Vagina (tissue), 2 donors: ENCODE measurements at regions not wholly inside any gene's neighbourhood (a gene's known extent, or its start where the extent isn't known, plus 50 kb on each side); places are given as distances from the start of the nearest gene placed in this dataset.

Experiments used
- DNase-seq, 2 donors: peaks; one replicate each; pipeline ENCODE4 v3.0.0-alpha.2; 2017; ENCODE audit errors: extremely low spot score in 2 of 2
- H3K27ac ChIP-seq: fragments of 200-600 bp; sonication (generic); one replicate; pipeline ENCODE4 v1.5.1; 2019
- H3K27me3 ChIP-seq: fragments of 200-600 bp; sonication (generic); one replicate; pipeline ENCODE4 v1.5.1; 2019
- H3K36me3 ChIP-seq, 2 donors: fragments of 200-600 bp; sonication (generic); one replicate each; pipeline ENCODE4 v1.5.1; 2017 to 2019
- H3K4me1 ChIP-seq: fragments of 200-600 bp; sonication (generic); one replicate; pipeline ENCODE4 v1.5.1; 2019
- H3K4me3 ChIP-seq, 2 donors: fragments of 200-600 bp; sonication (generic); 1 replicate in 1 of 2; 2 replicates in 1 of 2; pipeline ENCODE4 v1.5.1; 2016 to 2019
- H3K9me3 ChIP-seq: fragments of 200-600 bp; sonication (generic); one replicate; pipeline ENCODE4 v1.5.1; 2019
- POLR2A ChIP-seq, 2 donors: fragments of 450-650 bp; IDR thresholded peaks; one replicate each; pipeline ENCODE4 v1.6.1; 2017; ENCODE audit warnings: antibody characterized with exemption in 2 of 2, mild to moderate bottlenecking in 2 of 2, moderate library complexity in 2 of 2
- POLR2AphosphoS5 ChIP-seq, 2 donors: sonication (generic); formaldehyde crosslinking; IDR thresholded peaks; one replicate each; pipeline ENCODE4 v1.9.0; 2017; ENCODE audit warnings: antibody characterized with exemption in 2 of 2, mild to moderate bottlenecking in 2 of 2, low read depth in 1 of 2; ENCODE audit not compliant: insufficient read depth in 1 of 2
- intact Hi-C: fragments of 100-400 bp; cut with DNase I; formaldehyde crosslinking; loops from one replicate; pipeline ENCODE4 v1.15.1; 2023
- TF ChIP-seq, protein P1 (sequence below), 3 experiments: fragments of 450-650 bp in 2 of 3; fragments of 200-600 bp in 1 of 3; sonication (generic) in 1 of 3; IDR thresholded peaks; one replicate each; pipeline ENCODE4 v1.5.1; 2017 to 2019; ENCODE audit warnings: antibody characterized with exemption in 3 of 3, mild to moderate bottlenecking in 2 of 3, moderate library complexity in 2 of 3

DNA sequence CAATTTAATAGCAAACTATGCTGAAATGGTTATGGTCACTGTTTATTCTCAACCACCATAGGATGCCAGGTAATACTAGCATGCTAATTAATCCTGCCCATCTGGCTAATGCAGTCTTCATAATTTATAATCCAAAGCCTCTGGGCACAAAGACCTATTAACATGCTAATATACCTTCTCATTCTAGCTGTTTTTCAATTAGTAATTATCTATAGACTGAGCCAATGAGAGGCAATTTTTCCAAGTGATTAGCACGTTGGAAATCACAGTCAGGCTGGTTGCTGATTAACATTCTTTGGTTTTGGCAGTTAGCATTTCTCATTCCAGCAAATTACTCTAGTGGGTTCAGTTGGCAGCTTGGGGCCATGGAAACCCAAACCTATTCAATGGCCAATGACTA is 357.2 kb downstream of the SEC23A start:
- no peaks in the 10 kb centered on the region for H3K4me1 ChIP-seq
- H3K36me3 ChIP-seq = no peaks in the 10 kb centered on the region
- H3K9me3 ChIP-seq = no peaks in the 10 kb centered on the region
- TF ChIP-seq, protein P1, sequence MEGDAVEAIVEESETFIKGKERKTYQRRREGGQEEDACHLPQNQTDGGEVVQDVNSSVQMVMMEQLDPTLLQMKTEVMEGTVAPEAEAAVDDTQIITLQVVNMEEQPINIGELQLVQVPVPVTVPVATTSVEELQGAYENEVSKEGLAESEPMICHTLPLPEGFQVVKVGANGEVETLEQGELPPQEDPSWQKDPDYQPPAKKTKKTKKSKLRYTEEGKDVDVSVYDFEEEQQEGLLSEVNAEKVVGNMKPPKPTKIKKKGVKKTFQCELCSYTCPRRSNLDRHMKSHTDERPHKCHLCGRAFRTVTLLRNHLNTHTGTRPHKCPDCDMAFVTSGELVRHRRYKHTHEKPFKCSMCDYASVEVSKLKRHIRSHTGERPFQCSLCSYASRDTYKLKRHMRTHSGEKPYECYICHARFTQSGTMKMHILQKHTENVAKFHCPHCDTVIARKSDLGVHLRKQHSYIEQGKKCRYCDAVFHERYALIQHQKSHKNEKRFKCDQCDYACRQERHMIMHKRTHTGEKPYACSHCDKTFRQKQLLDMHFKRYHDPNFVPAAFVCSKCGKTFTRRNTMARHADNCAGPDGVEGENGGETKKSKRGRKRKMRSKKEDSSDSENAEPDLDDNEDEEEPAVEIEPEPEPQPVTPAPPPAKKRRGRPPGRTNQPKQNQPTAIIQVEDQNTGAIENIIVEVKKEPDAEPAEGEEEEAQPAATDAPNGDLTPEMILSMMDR (IDR thresholded peaks at IDR 0.05) = no peak
- H3K4me3 ChIP-seq = no peak overlapping the region
- no peaks in the 10 kb centered on the region for H3K27me3 ChIP-seq
- no peak overlapping the region for H3K27ac ChIP-seq
- DNase-seq = no peak
- intact Hi-C loops = no loop called here

DNA sequence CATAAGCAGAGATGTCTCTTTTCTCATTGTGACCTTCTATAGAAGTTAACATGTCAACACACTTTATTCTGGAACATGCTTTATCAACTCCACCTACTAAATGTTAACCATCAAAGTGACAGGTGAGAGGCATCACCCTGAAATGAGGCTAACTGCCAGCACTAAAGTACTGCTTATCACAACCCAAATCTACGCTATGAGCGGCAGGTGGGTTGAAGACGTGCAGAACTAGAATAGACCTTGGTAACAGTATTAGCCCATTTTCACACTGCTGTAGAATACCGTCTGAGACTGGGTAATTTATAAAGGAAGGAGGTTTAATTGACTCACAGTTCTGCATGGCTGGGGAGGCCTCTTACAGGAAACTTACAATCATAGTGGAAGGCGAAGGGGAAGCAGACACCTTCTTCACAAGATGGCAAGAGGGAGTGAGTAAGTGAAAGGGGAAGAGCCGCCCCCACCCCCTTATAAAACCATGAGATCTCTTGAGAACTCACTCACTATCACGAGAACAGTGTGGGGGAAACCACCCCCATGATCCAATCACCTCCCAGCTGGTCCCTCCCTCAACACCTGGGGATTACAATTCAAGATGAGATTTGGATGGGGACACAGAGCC is 359.0 kb downstream of the SEC23A start:
- TF ChIP-seq, protein P1 (IDR thresholded peaks at IDR 0.05) = no peak
- no peak for TF ChIP-seq POLR2AphosphoS5 (IDR thresholded peaks at IDR 0.05; ENCODE audit: insufficient read depth in 1 of 2, low read depth in 1 of 2)
- TF ChIP-seq POLR2A (IDR thresholded peaks at IDR 0.05) = no peak
- Histone ChIP-seq H3K27ac (no peak overlapping the region), H3K36me3 (no peaks in the 10 kb centered on the region), H3K4me3 (no peak overlapping the region), H3K4me1 (no peaks in the 10 kb centered on the region), H3K27me3 (no peaks in the 10 kb centered on the region), H3K9me3 (no peaks in the 10 kb centered on the region)
- intact Hi-C loops = no loop called here
- no peak for DNase-seq

DNA sequence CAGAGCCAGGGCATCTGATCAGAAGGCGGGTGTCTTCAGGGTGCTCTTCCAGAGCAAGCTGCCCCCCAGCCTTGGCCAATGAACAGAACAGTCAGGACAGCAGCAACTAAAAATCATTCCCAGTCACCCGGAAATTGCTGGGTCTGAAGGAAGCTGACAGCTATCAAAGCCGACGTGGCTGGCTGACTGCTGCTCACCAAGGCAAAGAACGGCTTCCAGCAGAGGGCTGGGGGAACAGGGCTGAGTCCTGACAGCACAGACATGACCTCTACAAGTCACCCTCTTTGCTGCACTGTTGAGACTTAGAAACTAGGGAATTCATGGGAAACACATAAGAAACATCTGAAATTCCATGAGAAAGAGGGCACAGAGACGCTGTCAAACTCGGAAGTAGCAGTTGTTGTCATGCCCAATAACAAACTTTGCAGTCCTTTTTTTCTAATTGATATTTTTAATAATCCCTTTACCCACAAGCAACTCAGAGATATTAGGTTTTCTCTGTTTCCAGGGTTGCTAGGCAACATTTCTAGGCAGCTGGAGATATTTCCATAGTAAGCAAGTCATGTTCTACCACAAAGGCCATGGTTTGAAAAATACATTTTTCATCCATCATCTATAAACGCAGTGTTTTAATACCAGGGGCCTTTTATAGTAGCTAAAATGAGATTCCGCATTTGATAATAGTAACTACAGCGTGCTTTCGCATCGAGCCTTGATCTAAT is 365.2 kb downstream of the SEC23A start:
- H3K27me3 ChIP-seq = no peaks in the 10 kb centered on the region
- H3K4me1 ChIP-seq = no peaks in the 10 kb centered on the region
- no peaks in the 10 kb centered on the region for H3K9me3 ChIP-seq
- no peak for DNase-seq
- no peaks in the 10 kb centered on the region for H3K36me3 ChIP-seq
- intact Hi-C loops = no loop called here
- H3K27ac ChIP-seq = no peak overlapping the region
- TF ChIP-seq POLR2AphosphoS5 (IDR thresholded peaks at IDR 0.05; ENCODE audit: insufficient read depth in 1 of 2, low read depth in 1 of 2) (no peak), POLR2A (IDR thresholded peaks at IDR 0.05) (no peak)
- TF ChIP-seq, protein P1 (IDR thresholded peaks at IDR 0.05) = no peak
- H3K4me3 ChIP-seq = no peak overlapping the region

DNA sequence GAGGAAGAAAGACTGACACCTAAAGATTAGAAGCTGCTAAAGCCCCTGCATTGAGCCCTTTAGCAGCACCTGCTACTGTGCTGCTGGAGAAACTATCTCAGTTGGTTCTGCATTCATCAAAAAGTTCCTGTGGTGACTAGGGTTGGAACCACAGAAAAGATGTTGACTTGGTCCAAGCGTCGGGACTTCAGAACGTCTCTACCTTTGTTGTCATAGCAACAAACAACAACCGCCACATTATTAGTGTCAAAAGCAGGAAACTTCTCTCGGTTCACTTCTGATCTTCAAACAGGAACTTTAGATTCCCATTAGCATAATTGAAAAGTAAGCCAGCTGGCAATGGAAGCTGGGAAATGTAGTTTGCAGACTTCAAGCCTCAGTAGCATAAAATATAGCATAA is 368.0 kb downstream of the SEC23A start:
- intact Hi-C loops = no loop called here
- H3K27ac ChIP-seq = no peak overlapping the region
- H3K4me1 ChIP-seq = no peaks in the 10 kb centered on the region
- H3K9me3 ChIP-seq = no peaks in the 10 kb centered on the region
- H3K27me3 ChIP-seq = no peaks in the 10 kb centered on the region
- no peak for DNase-seq
- no peaks in the 10 kb centered on the region for H3K36me3 ChIP-seq
- TF ChIP-seq POLR2AphosphoS5 (IDR thresholded peaks at IDR 0.05; ENCODE audit: insufficient read depth in 1 of 2, low read depth in 1 of 2) (no peak), POLR2A (IDR thresholded peaks at IDR 0.05) (no peak)
- TF ChIP-seq, protein P1 (IDR thresholded peaks at IDR 0.05) = no peak
- H3K4me3 ChIP-seq = no peak overlapping the region

DNA sequence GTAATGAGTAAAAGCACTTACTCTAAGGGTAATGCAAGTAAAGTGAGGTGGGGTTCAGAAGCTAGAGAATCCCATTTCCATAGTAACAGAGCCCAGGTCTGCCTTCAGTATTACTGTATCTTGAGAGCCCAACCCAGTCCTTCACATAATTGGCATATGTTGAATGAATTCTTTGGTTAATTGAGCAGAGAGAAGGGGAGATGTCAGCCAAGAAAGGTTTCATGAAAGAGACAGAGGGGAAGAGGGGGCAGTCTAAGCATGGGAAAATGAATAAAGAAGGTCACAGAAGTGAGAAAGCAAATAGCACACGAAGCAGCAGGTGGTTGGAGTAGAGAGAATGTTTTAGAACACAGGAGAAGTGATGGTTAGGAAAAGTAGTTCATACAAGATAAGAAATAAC is 371.1 kb downstream of the SEC23A start:
- Histone ChIP-seq H3K27ac (no peak overlapping the region), H3K27me3 (no peaks in the 10 kb centered on the region), H3K4me3 (no peak overlapping the region), H3K36me3 (no peaks in the 10 kb centered on the region), H3K9me3 (no peaks in the 10 kb centered on the region), H3K4me1 (no peaks in the 10 kb centered on the region)
- no peak for TF ChIP-seq POLR2A (IDR thresholded peaks at IDR 0.05)
- TF ChIP-seq POLR2AphosphoS5 (IDR thresholded peaks at IDR 0.05; ENCODE audit: insufficient read depth in 1 of 2, low read depth in 1 of 2) = no peak
- TF ChIP-seq, protein P1 (IDR thresholded peaks at IDR 0.05) = no peak
- DNase-seq = no peak
- intact Hi-C loops = no loop called here
